H9 (cell line): ENCODE measurements at regions not wholly inside any gene's neighbourhood (a gene's known extent, or its start where the extent isn't known, plus 50 kb on each side); places are given as distances from the start of the nearest gene placed in this dataset.

Source experiments
- DNase-seq: peaks from one replicate; pipeline ENCODE4 v3.0.0-alpha.2; 2017
- H2AFZ ChIP-seq: one replicate; pipeline ENCODE4 v1.6.1; 2013; ENCODE audit warnings: mild to moderate bottlenecking, low read length, control low read depth, moderate library complexity
- H2AK5ac ChIP-seq: 2 replicates; pipeline ENCODE4 v1.6.1; 2013; ENCODE audit warnings: low read length, control low read depth, mixed read lengths; ENCODE audit not compliant: insufficient read length
- H2BK120ac ChIP-seq: one replicate; pipeline ENCODE4 v1.6.1; 2013; ENCODE audit warnings: low read depth, mild to moderate bottlenecking, low read length, control low read depth, inconsistent platforms; ENCODE audit not compliant: poor library complexity, severe bottlenecking
- H2BK12ac ChIP-seq: 2 replicates; pipeline ENCODE4 v1.6.1; 2013; ENCODE audit warnings: low read length, control low read depth, mixed read lengths, low read depth; ENCODE audit not compliant: insufficient read length
- H2BK15ac ChIP-seq: 2 replicates; pipeline ENCODE4 v1.6.1; 2013; ENCODE audit warnings: low read depth, low read length, control low read depth
- H2BK20ac ChIP-seq: one replicate; pipeline ENCODE4 v1.6.1; 2013; ENCODE audit warnings: low read depth, mild to moderate bottlenecking, low read length, control low read depth, inconsistent platforms; ENCODE audit not compliant: poor library complexity, severe bottlenecking
- H2BK5ac ChIP-seq: 2 replicates; pipeline ENCODE4 v1.6.1; 2013; ENCODE audit warnings: low read length, control low read depth, mixed read lengths; ENCODE audit not compliant: insufficient read length
- H3K14ac ChIP-seq: 2 replicates; pipeline ENCODE4 v1.6.1; 2013; ENCODE audit warnings: low read length, control low read depth; ENCODE audit not compliant: insufficient read depth
- H3K18ac ChIP-seq: 2 replicates; pipeline ENCODE4 v1.6.1; 2013; ENCODE audit warnings: low read depth, mild to moderate bottlenecking, mixed read lengths, low read length, control low read depth; ENCODE audit not compliant: insufficient read length
- H3K23ac ChIP-seq: 2 replicates; pipeline ENCODE4 v1.6.1; 2013; ENCODE audit warnings: low read length, control low read depth, mixed read lengths, low read depth; ENCODE audit not compliant: insufficient read length
- H3K23me2 ChIP-seq: 2 replicates; pipeline ENCODE4 v1.6.1; 2013; ENCODE audit warnings: low read depth, mild to moderate bottlenecking, mixed read lengths, low read length, control low read depth; ENCODE audit not compliant: insufficient read length, poor library complexity, severe bottlenecking
- H3K27ac ChIP-seq: 2 replicates; pipeline ENCODE4 v1.5.1; 2013; ENCODE audit warnings: low read length, control low read depth, mixed read lengths, low read depth; ENCODE audit not compliant: insufficient read length
- H3K27me3 ChIP-seq: 2 replicates; pipeline ENCODE4 v1.6.1; 2013; ENCODE audit warnings: low read length, control low read depth, inconsistent platforms; ENCODE audit not compliant: insufficient read depth
- H3K4ac ChIP-seq: 2 replicates; pipeline ENCODE4 v1.6.1; 2013; ENCODE audit warnings: low read depth, mild to moderate bottlenecking, control low read depth, inconsistent platforms, low read length, moderate library complexity
- H3K4me1 ChIP-seq: 2 replicates; pipeline ENCODE4 v1.6.1; 2013; ENCODE audit warnings: low read length, control low read depth, inconsistent platforms; ENCODE audit not compliant: insufficient read depth
- H3K4me2 ChIP-seq: 2 replicates; pipeline ENCODE4 v1.6.1; 2013; ENCODE audit warnings: low read length, control low read depth, mixed read lengths; ENCODE audit not compliant: insufficient read length, insufficient read depth
- H3K56ac ChIP-seq: 2 replicates; pipeline ENCODE4 v1.6.1; 2013; ENCODE audit warnings: low read depth, mild to moderate bottlenecking, mixed read lengths, low read length, control low read depth; ENCODE audit not compliant: insufficient read length
- H3K79me1 ChIP-seq: 2 replicates; pipeline ENCODE4 v1.6.1; 2013; ENCODE audit warnings: low read depth, mild to moderate bottlenecking, moderate library complexity, low read length, control low read depth, inconsistent platforms; ENCODE audit not compliant: insufficient read depth, poor library complexity, severe bottlenecking
- H3K79me2 ChIP-seq: 2 replicates; pipeline ENCODE4 v1.6.1; 2013; ENCODE audit warnings: low read length, control low read depth, inconsistent platforms; ENCODE audit not compliant: insufficient read depth
- H3K9ac ChIP-seq: 2 replicates; pipeline ENCODE4 v1.6.1; 2013; ENCODE audit warnings: low read length, control low read depth, mixed read lengths; ENCODE audit not compliant: insufficient read length; ENCODE audit errors: extremely low read depth
- H3K9me3 ChIP-seq: one replicate; pipeline ENCODE4 v1.6.1; 2013; ENCODE audit warnings: low read depth, low read length, inconsistent platforms; ENCODE audit not compliant: control insufficient read depth
- H3T11ph ChIP-seq: one replicate; pipeline ENCODE4 v1.6.1; 2013; ENCODE audit warnings: mild to moderate bottlenecking, low read length, control low read depth, inconsistent platforms
- H4K20me1 ChIP-seq: one replicate; pipeline ENCODE4 v1.6.1; 2013; ENCODE audit not compliant: control insufficient read depth, insufficient read length, insufficient read depth
- H4K5ac ChIP-seq: 2 replicates; pipeline ENCODE4 v1.6.1; 2013; ENCODE audit warnings: low read depth, mild to moderate bottlenecking, mixed read lengths, low read length, control low read depth; ENCODE audit not compliant: insufficient read length
- H4K8ac ChIP-seq: replicated peaks from 2 replicates; pipeline ENCODE4 v1.6.1; 2013; ENCODE audit warnings: low read length, control low read depth, mixed read lengths, low read depth; ENCODE audit not compliant: insufficient read length
- H4K91ac ChIP-seq: 2 replicates; pipeline ENCODE4 v1.6.1; 2013; ENCODE audit warnings: low read depth, mild to moderate bottlenecking, moderate library complexity, mixed read lengths, low read length, control low read depth; ENCODE audit not compliant: insufficient read length
- H3K27ac Mint-ChIP-seq, 3 experiments: 2 replicates in 2 of 3; 3 replicates in 1 of 3; pipeline ENCODE4 v1.8.0; 2020 to 2021; ENCODE audit warnings: mixed read lengths in 3 of 3, mild to moderate bottlenecking in 1 of 3, moderate library complexity in 1 of 3
- H3K27me3 Mint-ChIP-seq: 2 replicates; pipeline ENCODE4 v1.8.0; 2021; ENCODE audit warnings: low read depth, mild to moderate bottlenecking, moderate library complexity, mixed read lengths
- H3K36me3 Mint-ChIP-seq, 3 experiments: 2 replicates in 2 of 3; 3 replicates in 1 of 3; pipeline ENCODE4 v1.8.0; 2020 to 2021; ENCODE audit warnings: low read depth in 3 of 3, mixed read lengths in 3 of 3; ENCODE audit not compliant: insufficient read depth in 1 of 3
- H3K4me1 Mint-ChIP-seq, 2 experiments: 2 replicates each; pipeline ENCODE4 v1.8.0; 2020; ENCODE audit warnings: mixed read lengths in 2 of 2
- H3K4me3 Mint-ChIP-seq, 2 experiments: 2 replicates in 1 of 2; 3 replicates in 1 of 2; pipeline ENCODE4 v1.8.0; 2020 to 2021; ENCODE audit warnings: mild to moderate bottlenecking in 2 of 2, mixed read lengths in 2 of 2, moderate library complexity in 1 of 2
- H3K9me3 Mint-ChIP-seq, 2 experiments: 2 replicates in 1 of 2; 3 replicates in 1 of 2; pipeline ENCODE4 v1.8.0; 2020; ENCODE audit warnings: mild to moderate bottlenecking in 2 of 2, mixed read lengths in 2 of 2, moderate library complexity in 1 of 2
- WGBS: extraction: QIAGEN DNeasy Blood & Tissue Kit; methylation state at CpG from one replicate; pipeline ENCODE4 v1.1.7; 2013; ENCODE audit warnings: missing lambda C conversion rate, low lambda C conversion rate, mixed read lengths; ENCODE audit not compliant: insufficient read length; ENCODE audit errors: extremely low coverage; 5-methylcytosine and 5-hydroxymethylcytosine counted together
- TF ChIP-seq, protein P1 (sequence below): fragments of 200-600 bp; sonication (generic); conservative IDR thresholded peaks from 3 replicates; pipeline ENCODE4 v1.8.0; 2021; ENCODE audit warnings: antibody characterized with exemption, mild to moderate bottlenecking

DNA sequence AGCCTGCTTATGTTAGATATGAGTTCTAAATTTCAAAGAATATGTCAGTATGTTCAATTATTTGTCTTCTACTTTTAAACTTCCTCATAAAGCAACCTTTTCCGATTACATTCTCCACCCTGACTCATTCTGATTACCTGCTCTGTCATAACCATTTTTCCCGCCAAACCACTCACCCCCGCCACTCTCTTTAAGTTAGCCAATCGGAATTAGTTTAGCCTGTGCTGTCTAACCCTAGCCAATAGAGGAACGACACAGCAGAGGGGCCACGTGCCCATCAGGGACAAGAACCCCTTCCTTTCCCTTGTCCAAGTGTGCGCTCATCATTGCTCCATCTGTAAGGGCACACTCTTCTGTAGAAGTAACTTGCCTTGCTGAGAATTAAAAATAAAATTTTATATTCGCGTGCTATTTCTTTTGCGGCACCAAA lies 91.4 kb downstream of the CCDC71L start:
- no peaks in the 10 kb centered on the region for H4K20me1 ChIP-seq
- H3K4ac ChIP-seq = no peak overlapping the region
- no CpG with 5 or more reads among the region's 10 CpGs for WGBS
- H3K9me3 ChIP-seq = no peaks in the 10 kb centered on the region
- no peak overlapping the region for H3K23ac ChIP-seq
- no peak overlapping the region for H2BK12ac ChIP-seq
- H3K18ac ChIP-seq = no peak overlapping the region
- H3K27ac ChIP-seq = no peak overlapping the region
- H4K5ac ChIP-seq = no peak overlapping the region
- H2BK5ac ChIP-seq = no peak overlapping the region
- TF ChIP-seq, protein P1, sequence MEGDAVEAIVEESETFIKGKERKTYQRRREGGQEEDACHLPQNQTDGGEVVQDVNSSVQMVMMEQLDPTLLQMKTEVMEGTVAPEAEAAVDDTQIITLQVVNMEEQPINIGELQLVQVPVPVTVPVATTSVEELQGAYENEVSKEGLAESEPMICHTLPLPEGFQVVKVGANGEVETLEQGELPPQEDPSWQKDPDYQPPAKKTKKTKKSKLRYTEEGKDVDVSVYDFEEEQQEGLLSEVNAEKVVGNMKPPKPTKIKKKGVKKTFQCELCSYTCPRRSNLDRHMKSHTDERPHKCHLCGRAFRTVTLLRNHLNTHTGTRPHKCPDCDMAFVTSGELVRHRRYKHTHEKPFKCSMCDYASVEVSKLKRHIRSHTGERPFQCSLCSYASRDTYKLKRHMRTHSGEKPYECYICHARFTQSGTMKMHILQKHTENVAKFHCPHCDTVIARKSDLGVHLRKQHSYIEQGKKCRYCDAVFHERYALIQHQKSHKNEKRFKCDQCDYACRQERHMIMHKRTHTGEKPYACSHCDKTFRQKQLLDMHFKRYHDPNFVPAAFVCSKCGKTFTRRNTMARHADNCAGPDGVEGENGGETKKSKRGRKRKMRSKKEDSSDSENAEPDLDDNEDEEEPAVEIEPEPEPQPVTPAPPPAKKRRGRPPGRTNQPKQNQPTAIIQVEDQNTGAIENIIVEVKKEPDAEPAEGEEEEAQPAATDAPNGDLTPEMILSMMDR = no peak
- no peak overlapping the region for H4K8ac ChIP-seq
- Mint-ChIP-seq H3K27me3 (no peaks in the 10 kb centered on the region), H3K4me3 (peak overlapping the region in 1 of 2 experiments; percentile 21; a peak in 1 of 5 replicates), H3K27ac (peak overlapping the region in 2 of 3 experiments; percentile 21 to 55; a peak in 2 of 7 replicates), H3K36me3 (peaks cover 0 to 3% (median 0%) of the 10 kb centered on the region in 3 experiments; a peak in 3 of 7 replicates), H3K4me1 (peaks cover 10% of the 10 kb centered on the region in 2 experiments), H3K9me3 (peaks cover 0 to 3% of the 10 kb centered on the region in 2 experiments; a peak in 3 of 5 replicates)
- no peak overlapping the region for H2BK20ac ChIP-seq
- H3K9ac ChIP-seq = no peak overlapping the region
- no peak overlapping the region for H2BK15ac ChIP-seq
- H3K79me1 ChIP-seq = no peaks in the 10 kb centered on the region
- no peak overlapping the region for H3K14ac ChIP-seq
- no peak overlapping the region for H2AFZ ChIP-seq
- no peak overlapping the region for H3T11ph ChIP-seq
- no peaks in the 10 kb centered on the region for H3K23me2 ChIP-seq
- peaks cover 2% of the 10 kb centered on the region; the same call in 1 of the 2 replicates for H3K4me1 ChIP-seq
- H4K91ac ChIP-seq = no peak overlapping the region
- H3K4me2 ChIP-seq = no peak overlapping the region
- no peaks in the 10 kb centered on the region for H3K27me3 ChIP-seq
- H2BK120ac ChIP-seq = no peak overlapping the region
- DNase-seq = no peak
- H3K56ac ChIP-seq = no peak overlapping the region
- no peaks in the 10 kb centered on the region for H3K79me2 ChIP-seq
- H2AK5ac ChIP-seq = no peak overlapping the region
